ENCODE measurements at regions not wholly inside any gene's neighbourhood (a gene's known extent, or its start where the extent isn't known, plus 50 kb on each side); places are given as distances from the start of the nearest gene placed in this dataset.

GRCh38 chr9:88052321-88052965, 78.1 kb upstream of the CDK20 start:
- H3K27ac ChIP-seq (ENCODE audit: low read length) = no peak overlapping the region
- no peak overlapping the region for H3K9ac ChIP-seq (ENCODE audit: low read length)
- POLR2A ChIA-PET (ENCODE audit: unreplicated experiment) = no interaction called here
- BruUV-seq (replicated peaks) = no TSS peak
- H3K4me2 ChIP-seq (ENCODE audit: low read length) = no peak overlapping the region
- no peak overlapping the region for H3K4me3 ChIP-seq (ENCODE audit: low read length)
- DNase-seq (no peak), ATAC-seq (no peak)
- H3K4me1 ChIP-seq (ENCODE audit: insufficient read depth, low read length) = no peaks in the 10 kb centered on the region
- no peaks in the 10 kb centered on the region for H3K9me2 ChIP-seq (replicated peaks; ENCODE audit: low read length)
- H3K36me3 ChIP-seq (ENCODE audit: low read depth, low read length) = no peaks in the 10 kb centered on the region
- no peak for TF ChIP-seq EZH2phosphoT487 (IDR thresholded peaks at IDR 0.05; ENCODE audit: borderline replicate concordance, low read length)
- TF ChIP-seq EZH2 (IDR thresholded peaks at IDR 0.05; ENCODE audit: low read length, unreplicated experiment) = no peak
- no peak for TF ChIP-seq CTCF (conservative IDR thresholded peaks at IDR 0.05; ENCODE audit: low read depth, low read length)
- no peaks in the 10 kb centered on the region for H3K27me3 ChIP-seq (ENCODE audit: low read length)
- no peaks in the 10 kb centered on the region for H4K20me1 ChIP-seq (ENCODE audit: low read length)
- no peaks in the 10 kb centered on the region for H3K79me2 ChIP-seq (ENCODE audit: low read length)
- CTCF ChIA-PET = no interaction called here
- H2AFZ ChIP-seq (ENCODE audit: low read length) = no peak overlapping the region
- H3F3A ChIP-seq (ENCODE audit: low read length, unreplicated experiment) = no peaks in the 10 kb centered on the region
- intact Hi-C loops (cut with micrococcal nuclease) = no loop called here
- no peaks in the 10 kb centered on the region for H3K9me3 ChIP-seq (ENCODE audit: low read length)

DNA sequence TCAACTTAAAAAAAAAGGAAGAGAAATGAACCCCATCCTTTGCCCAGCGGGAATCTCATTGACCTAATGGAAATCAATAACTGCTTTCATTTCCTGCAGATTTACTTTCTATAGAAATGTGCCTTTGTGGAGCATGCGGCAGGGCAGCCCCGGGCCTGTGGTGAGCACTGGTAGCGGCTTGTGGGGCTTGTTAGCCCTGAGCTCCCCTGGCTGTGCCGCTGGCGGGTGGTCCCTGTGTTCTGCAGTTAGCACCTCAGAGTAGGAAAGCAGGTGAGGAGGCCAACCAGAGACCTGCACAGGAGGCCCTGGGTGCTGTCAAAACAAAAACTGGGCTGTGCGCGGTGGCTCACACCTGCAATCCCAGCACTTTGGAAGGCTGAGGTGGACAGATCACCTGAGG, 76.8 kb upstream of the CDK20 start:
- Histone ChIP-seq H3K4me2 (ENCODE audit: low read length) (no peak overlapping the region), H3K27ac (ENCODE audit: low read length) (no peak overlapping the region), H3K27me3 (ENCODE audit: low read length) (no peaks in the 10 kb centered on the region), H2AFZ (ENCODE audit: low read length) (no peak overlapping the region), H3K4me3 (ENCODE audit: low read length) (no peak overlapping the region), H3K79me2 (ENCODE audit: low read length) (no peaks in the 10 kb centered on the region), H3F3A (ENCODE audit: low read length, unreplicated experiment) (no peaks in the 10 kb centered on the region), H4K20me1 (ENCODE audit: low read length) (no peaks in the 10 kb centered on the region), H3K9me3 (ENCODE audit: low read length) (no peaks in the 10 kb centered on the region), H3K9ac (ENCODE audit: low read length) (no peak overlapping the region), H3K4me1 (ENCODE audit: insufficient read depth, low read length) (no peaks in the 10 kb centered on the region), H3K36me3 (ENCODE audit: low read depth, low read length) (no peaks in the 10 kb centered on the region), H3K9me2 (replicated peaks; ENCODE audit: low read length) (no peaks in the 10 kb centered on the region)
- no TSS peak for BruUV-seq (replicated peaks)
- ChIA-PET POLR2A (ENCODE audit: unreplicated experiment) (no interaction called here), CTCF (no interaction called here)
- DNase-seq = no peak
- TF ChIP-seq CTCF (conservative IDR thresholded peaks at IDR 0.05; ENCODE audit: low read depth, low read length) (no peak), EZH2 (IDR thresholded peaks at IDR 0.05; ENCODE audit: low read length, unreplicated experiment) (no peak), EZH2phosphoT487 (IDR thresholded peaks at IDR 0.05; ENCODE audit: borderline replicate concordance, low read length) (no peak)
- intact Hi-C loops (cut with micrococcal nuclease) = no loop called here
- ATAC-seq = no peak

DNA sequence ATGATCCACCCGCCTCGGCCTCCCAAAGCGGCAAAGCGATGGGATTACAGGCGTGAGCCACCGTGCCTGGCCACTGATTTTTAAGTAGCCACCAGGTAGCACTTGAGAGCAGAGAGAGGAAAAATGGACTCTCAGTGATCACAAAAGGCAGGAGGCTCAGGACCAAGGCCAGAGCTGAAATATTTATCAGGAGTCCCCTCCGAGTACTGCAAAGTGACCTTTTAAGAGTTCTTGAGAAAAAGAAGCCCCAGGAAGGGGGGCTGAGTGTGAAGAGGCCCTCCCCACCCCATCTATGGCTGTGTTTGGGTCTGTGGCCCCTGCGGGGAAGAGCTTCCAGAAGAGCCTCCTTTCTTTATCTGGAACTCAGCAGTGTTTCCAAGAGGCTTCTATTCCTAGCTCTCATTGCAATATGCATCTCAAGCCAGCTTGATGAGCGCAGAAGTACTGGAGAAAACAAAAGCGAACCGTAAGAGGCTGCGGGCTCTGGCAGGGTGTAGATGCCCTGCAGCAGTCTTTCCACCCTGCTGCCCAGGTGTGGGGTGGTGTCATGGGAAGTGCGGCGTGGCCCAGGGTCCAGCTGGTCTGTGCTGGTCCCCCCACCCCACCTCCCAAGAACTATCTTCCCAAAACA, 75.5 kb upstream of the CDK20 start:
- intact Hi-C loops (cut with micrococcal nuclease) = no loop called here
- CTCF ChIA-PET = no interaction called here

More for the DNA sequence above, 75.5 kb upstream of the CDK20 start:
- Histone ChIP-seq H3K27ac (ENCODE audit: low read length) (no peak overlapping the region), H3K4me1 (ENCODE audit: insufficient read depth, low read length) (no peaks in the 10 kb centered on the region), H3K9ac (ENCODE audit: low read length) (no peak overlapping the region), H4K20me1 (ENCODE audit: low read length) (no peaks in the 10 kb centered on the region), H3K9me2 (replicated peaks; ENCODE audit: low read length) (no peaks in the 10 kb centered on the region), H2AFZ (ENCODE audit: low read length) (no peak overlapping the region), H3K4me3 (ENCODE audit: low read length) (no peak overlapping the region), H3K79me2 (ENCODE audit: low read length) (no peaks in the 10 kb centered on the region), H3F3A (ENCODE audit: low read length, unreplicated experiment) (no peaks in the 10 kb centered on the region), H3K27me3 (ENCODE audit: low read length) (no peaks in the 10 kb centered on the region), H3K4me2 (ENCODE audit: low read length) (no peak overlapping the region), H3K9me3 (ENCODE audit: low read length) (peaks cover 4% of the 10 kb centered on the region; the same call in 1 of the 2 replicates), H3K36me3 (ENCODE audit: low read depth, low read length) (no peaks in the 10 kb centered on the region)
- BruUV-seq (replicated peaks) = no TSS peak
- POLR2A ChIA-PET (ENCODE audit: unreplicated experiment) = no interaction called here
- DNase-seq = no peak
- no peak for ATAC-seq
- TF ChIP-seq CTCF (conservative IDR thresholded peaks at IDR 0.05; ENCODE audit: low read depth, low read length) = no peak
- TF ChIP-seq EZH2phosphoT487 (IDR thresholded peaks at IDR 0.05; ENCODE audit: borderline replicate concordance, low read length) = no peak
- no peak for TF ChIP-seq EZH2 (IDR thresholded peaks at IDR 0.05; ENCODE audit: low read length, unreplicated experiment)

Measured in PC-3 (cell line).